Peyer's patch (tissue), 4 donors: ENCODE measurements at regions not wholly inside any gene's neighbourhood (a gene's known extent, or its start where the extent isn't known, plus 50 kb on each side); places are given as distances from the start of the nearest gene placed in this dataset.
"Not testable (repeated sequence)": the region's sequence is repeated elsewhere in the genome, so short reads cannot be mapped to it uniquely, and the experiment has no call there.

Source experiments
- CTCF ChIP-seq, 6 experiments: fragments of 450-650 bp in 4 of 6; fragments of 200-600 bp in 2 of 6; sonication (generic) in 1 of 6; IDR thresholded peaks; one replicate each; pipeline ENCODE4 v1.5.1; 2017 to 2019; ENCODE audit warnings: antibody characterized with exemption in 6 of 6, mild to moderate bottlenecking in 3 of 6, moderate library complexity in 1 of 6
- POLR2A ChIP-seq, 2 donors: fragments of 450-650 bp; IDR thresholded peaks; one replicate each; pipeline ENCODE4 v1.5.1; 2017; ENCODE audit warnings: antibody characterized with exemption in 2 of 2, mild to moderate bottlenecking in 2 of 2, moderate library complexity in 2 of 2

GRCh38 chr2:132352481-132353001, 64.1 kb upstream of the GPR39 start:
- TF ChIP-seq CTCF, POLR2A (IDR thresholded peaks at IDR 0.05): not testable (repeated sequence)
